PFSK-1 (cell line): ENCODE measurements at regions not wholly inside any gene's neighbourhood (a gene's known extent, or its start where the extent isn't known, plus 50 kb on each side); places are given as distances from the start of the nearest gene placed in this dataset.

Source experiments
- FOXP2 ChIP-seq: optimal IDR thresholded peaks from 2 replicates; pipeline ENCODE3; 2011; ENCODE audit warnings: borderline replicate concordance, control low read depth, inconsistent platforms; ENCODE audit not compliant: insufficient read depth; ENCODE audit errors: extremely low read length, extremely low read depth
- POLR2AphosphoS5 ChIP-seq: IDR thresholded peaks from 2 replicates; pipeline ENCODE4 v1.6.1; 2012; ENCODE audit warnings: low read depth, mild to moderate bottlenecking, control low read depth, low read length, moderate library complexity
- REST ChIP-seq, 2 experiments: IDR thresholded peaks; 2 replicates each; pipeline versions ENCODE4 v1.6.1 to v1.8.0; 2011 to 2012; ENCODE audit warnings: low read depth in 2 of 2, low read length in 2 of 2, control low read depth in 1 of 2, inconsistent platforms in 1 of 2, mild to moderate bottlenecking in 1 of 2, moderate library complexity in 1 of 2; ENCODE audit not compliant: insufficient read depth in 1 of 2
- SIN3A ChIP-seq: IDR thresholded peaks from 2 replicates; pipeline ENCODE4 v1.6.1; 2012; ENCODE audit warnings: mild to moderate bottlenecking, low read length, moderate library complexity, borderline replicate concordance; ENCODE audit not compliant: insufficient read depth
- TAF1 ChIP-seq: IDR thresholded peaks from 2 replicates; pipeline ENCODE4 v1.6.1; 2012; ENCODE audit warnings: low read length, control low read depth, borderline replicate concordance; ENCODE audit not compliant: insufficient read depth

GRCh38 chr9:2493529-2493928 lies 128.1 kb upstream of the VLDLR start:
- TF ChIP-seq TAF1: no peak
- no peak for TF ChIP-seq FOXP2
- no peak for TF ChIP-seq POLR2AphosphoS5
- TF ChIP-seq REST (IDR thresholded peaks at IDR 0.05; ENCODE audit: insufficient read depth in 1 of 2, low read depth in 2 of 2, low read length in 2 of 2): no peak
- no peak for TF ChIP-seq SIN3A

- TF ChIP-seq POLR2AphosphoS5 (no peak), TAF1 (no peak), REST (IDR thresholded peaks at IDR 0.05; ENCODE audit: insufficient read depth in 1 of 2, low read depth in 2 of 2, low read length in 2 of 2) (no peak), SIN3A (no peak), FOXP2 (no peak)
Measured at GRCh38 chr9:2494562-2494961, 127.0 kb upstream of the VLDLR start.

- no peak for TF ChIP-seq TAF1
- no peak for TF ChIP-seq FOXP2
- TF ChIP-seq POLR2AphosphoS5: no peak
- no peak for TF ChIP-seq SIN3A
- TF ChIP-seq REST (IDR thresholded peaks at IDR 0.05; ENCODE audit: insufficient read depth in 1 of 2, low read depth in 2 of 2, low read length in 2 of 2): no peak
Measured at GRCh38 chr9:2495221-2496005, 126.2 kb upstream of the VLDLR start.

- TF ChIP-seq TAF1 (no peak), FOXP2 (no peak), REST (IDR thresholded peaks at IDR 0.05; ENCODE audit: insufficient read depth in 1 of 2, low read depth in 2 of 2, low read length in 2 of 2) (no peak), POLR2AphosphoS5 (no peak)
Measured at GRCh38 chr9:2496169-2496568, 125.4 kb upstream of the VLDLR start.

GRCh38 chr9:2496934-2497333 lies 124.7 kb upstream of the VLDLR start:
- TF ChIP-seq SIN3A: no peak
- no peak for TF ChIP-seq POLR2AphosphoS5
- no peak for TF ChIP-seq REST (IDR thresholded peaks at IDR 0.05; ENCODE audit: insufficient read depth in 1 of 2, low read depth in 2 of 2, low read length in 2 of 2)
- TF ChIP-seq FOXP2: no peak
- no peak for TF ChIP-seq TAF1
